Gastrocnemius medialis (tissue), 4 donors: ENCODE measurements at regions not wholly inside any gene's neighbourhood (a gene's known extent, or its start where the extent isn't known, plus 50 kb on each side); places are given as distances from the start of the nearest gene placed in this dataset.

ENCODE experiments used
- POLR2A ChIP-seq, 2 donors: fragments of 450-650 bp; IDR thresholded peaks; one replicate each; pipeline ENCODE4 v1.6.1; 2017; ENCODE audit warnings: antibody characterized with exemption in 2 of 2, mild to moderate bottlenecking in 2 of 2, moderate library complexity in 2 of 2
- TF ChIP-seq, protein P1 (sequence below), 5 experiments: fragments of 450-650 bp in 3 of 5; fragments of 200-600 bp in 2 of 5; sonication (generic) in 2 of 5; IDR thresholded peaks in 4 of 5; conservative IDR thresholded peaks in 1 of 5; 1 replicate in 4 of 5; 2 replicates in 1 of 5; pipeline ENCODE4 v1.5.1; 2016 to 2019; ENCODE audit warnings: antibody characterized with exemption in 5 of 5, mild to moderate bottlenecking in 3 of 5, moderate library complexity in 3 of 5

DNA sequence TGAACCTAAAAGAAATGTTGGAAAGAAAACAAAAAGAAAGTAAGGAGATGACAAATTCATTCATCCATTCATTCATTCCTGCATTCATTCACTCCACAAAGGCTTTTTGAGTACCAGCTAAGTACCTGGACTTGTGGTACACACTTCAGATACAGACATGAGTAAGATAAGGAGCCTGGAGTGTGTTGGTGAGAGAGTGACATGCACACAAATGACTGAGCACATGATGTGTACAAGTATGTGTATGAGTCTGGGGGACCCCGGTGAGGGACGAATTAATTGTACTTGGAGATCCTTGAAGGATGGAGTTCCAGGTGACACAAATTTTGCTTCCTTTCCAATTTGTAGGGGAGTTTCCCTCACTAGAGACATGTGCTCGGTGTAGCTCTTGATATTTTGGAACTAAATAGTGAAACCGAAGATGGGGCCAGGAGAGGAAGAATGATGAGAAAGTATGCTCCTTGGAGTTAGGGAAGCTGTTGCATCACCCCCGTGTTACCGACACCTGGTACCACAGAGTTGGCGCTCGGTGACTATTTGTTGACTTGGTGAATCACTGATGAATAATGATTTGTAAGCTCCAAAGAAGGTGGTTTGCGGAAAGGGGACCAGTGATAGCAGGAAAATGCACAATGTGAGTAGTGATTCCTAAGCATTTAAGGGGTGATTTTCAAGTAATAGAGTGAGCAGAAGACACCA, 509.8 kb downstream of the CCDC171 start:
- TF ChIP-seq, protein P1, sequence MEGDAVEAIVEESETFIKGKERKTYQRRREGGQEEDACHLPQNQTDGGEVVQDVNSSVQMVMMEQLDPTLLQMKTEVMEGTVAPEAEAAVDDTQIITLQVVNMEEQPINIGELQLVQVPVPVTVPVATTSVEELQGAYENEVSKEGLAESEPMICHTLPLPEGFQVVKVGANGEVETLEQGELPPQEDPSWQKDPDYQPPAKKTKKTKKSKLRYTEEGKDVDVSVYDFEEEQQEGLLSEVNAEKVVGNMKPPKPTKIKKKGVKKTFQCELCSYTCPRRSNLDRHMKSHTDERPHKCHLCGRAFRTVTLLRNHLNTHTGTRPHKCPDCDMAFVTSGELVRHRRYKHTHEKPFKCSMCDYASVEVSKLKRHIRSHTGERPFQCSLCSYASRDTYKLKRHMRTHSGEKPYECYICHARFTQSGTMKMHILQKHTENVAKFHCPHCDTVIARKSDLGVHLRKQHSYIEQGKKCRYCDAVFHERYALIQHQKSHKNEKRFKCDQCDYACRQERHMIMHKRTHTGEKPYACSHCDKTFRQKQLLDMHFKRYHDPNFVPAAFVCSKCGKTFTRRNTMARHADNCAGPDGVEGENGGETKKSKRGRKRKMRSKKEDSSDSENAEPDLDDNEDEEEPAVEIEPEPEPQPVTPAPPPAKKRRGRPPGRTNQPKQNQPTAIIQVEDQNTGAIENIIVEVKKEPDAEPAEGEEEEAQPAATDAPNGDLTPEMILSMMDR (IDR thresholded peaks at IDR 0.05 in 4 of 5, conservative IDR thresholded peaks at IDR 0.05 in 1 of 5): no peak
- no peak for TF ChIP-seq POLR2A (IDR thresholded peaks at IDR 0.05)
